ENCODE measurements at regions not wholly inside any gene's neighbourhood (a gene's known extent, or its start where the extent isn't known, plus 50 kb on each side); places are given as distances from the start of the nearest gene placed in this dataset.

DNA sequence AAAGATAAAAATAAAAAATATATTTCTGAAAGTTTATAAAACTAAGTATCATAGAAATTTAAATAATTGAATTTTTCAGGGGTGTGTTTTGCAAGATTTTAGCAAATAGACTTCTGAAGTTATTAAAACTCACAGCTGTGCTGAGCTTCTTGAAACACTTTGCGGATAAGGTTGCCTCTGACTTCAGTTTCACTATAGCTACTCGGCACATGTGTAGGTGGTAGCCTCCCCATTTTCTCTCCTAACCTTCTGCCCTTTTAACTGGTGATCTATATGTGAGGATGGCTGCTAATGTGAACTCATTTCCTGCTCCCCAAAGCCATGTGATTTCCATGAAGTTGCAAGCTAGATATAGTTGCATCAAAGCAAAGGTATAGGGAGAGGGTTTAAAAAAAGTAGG is 129.3 kb upstream of the STMND1 start:
- Histone ChIP-seq H3K9me3 (ENCODE audit: control insufficient read depth, low read depth, low read length) (no peaks in the 10 kb centered on the region), H3K56ac (ENCODE audit: insufficient read length, low read depth, low read length) (no peak overlapping the region), H4K20me1 (ENCODE audit: control insufficient read depth, insufficient read depth, insufficient read length) (no peaks in the 10 kb centered on the region), H3K23ac (ENCODE audit: insufficient read length, low read depth, low read length) (no peak overlapping the region), H3K79me1 (ENCODE audit: insufficient read depth, low read depth, low read length, poor library complexity, severe bottlenecking) (no peaks in the 10 kb centered on the region), H3T11ph (ENCODE audit: low read length) (no peak overlapping the region), H3K27me3 (ENCODE audit: insufficient read depth, low read length) (no peaks in the 10 kb centered on the region), H3K4me2 (ENCODE audit: insufficient read depth, insufficient read length, low read length) (no peak overlapping the region), H2BK12ac (ENCODE audit: insufficient read length, low read depth, low read length) (no peak overlapping the region), H2BK20ac (ENCODE audit: low read depth, low read length, poor library complexity, severe bottlenecking) (no peak overlapping the region), H2AFZ (ENCODE audit: low read length) (no peak overlapping the region), H3K18ac (ENCODE audit: insufficient read length, low read depth, low read length) (no peak overlapping the region), H3K14ac (ENCODE audit: insufficient read depth, low read length) (no peak overlapping the region), H4K5ac (ENCODE audit: insufficient read length, low read depth, low read length) (no peak overlapping the region), H2AK5ac (ENCODE audit: insufficient read length, low read length) (no peak overlapping the region), H3K27ac (ENCODE audit: insufficient read length, low read depth, low read length) (no peak overlapping the region), H3K79me2 (ENCODE audit: insufficient read depth, low read length) (no peaks in the 10 kb centered on the region), H2BK5ac (ENCODE audit: insufficient read length, low read length) (no peak overlapping the region), H4K8ac (replicated peaks; ENCODE audit: insufficient read length, low read depth, low read length) (no peak overlapping the region), H3K9ac (ENCODE audit: extremely low read depth, insufficient read length, low read length) (no peak overlapping the region), H4K91ac (ENCODE audit: insufficient read length, low read depth, low read length) (no peak overlapping the region), H3K23me2 (ENCODE audit: insufficient read length, low read depth, low read length, poor library complexity, severe bottlenecking) (no peaks in the 10 kb centered on the region), H2BK120ac (ENCODE audit: low read depth, low read length, poor library complexity, severe bottlenecking) (no peak overlapping the region), H2BK15ac (ENCODE audit: low read depth, low read length) (no peak overlapping the region), H3K4me1 (ENCODE audit: insufficient read depth, low read length) (no peaks in the 10 kb centered on the region), H3K4ac (ENCODE audit: low read depth, low read length) (no peak overlapping the region)
- Mint-ChIP-seq H3K27me3 (ENCODE audit: low read depth) (peaks cover 5% of the 10 kb centered on the region), H3K9me3 (no peaks in the 10 kb centered on the region; a peak in 2 of 5 replicates), H3K27ac (no peak overlapping the region; a peak in 1 of 7 replicates), H3K4me3 (no peak overlapping the region), H3K36me3 (ENCODE audit: insufficient read depth in 1 of 3, low read depth in 3 of 3) (no peaks in the 10 kb centered on the region; a peak in 1 of 7 replicates), H3K4me1 (no peaks in the 10 kb centered on the region)
- TF ChIP-seq, protein P1, sequence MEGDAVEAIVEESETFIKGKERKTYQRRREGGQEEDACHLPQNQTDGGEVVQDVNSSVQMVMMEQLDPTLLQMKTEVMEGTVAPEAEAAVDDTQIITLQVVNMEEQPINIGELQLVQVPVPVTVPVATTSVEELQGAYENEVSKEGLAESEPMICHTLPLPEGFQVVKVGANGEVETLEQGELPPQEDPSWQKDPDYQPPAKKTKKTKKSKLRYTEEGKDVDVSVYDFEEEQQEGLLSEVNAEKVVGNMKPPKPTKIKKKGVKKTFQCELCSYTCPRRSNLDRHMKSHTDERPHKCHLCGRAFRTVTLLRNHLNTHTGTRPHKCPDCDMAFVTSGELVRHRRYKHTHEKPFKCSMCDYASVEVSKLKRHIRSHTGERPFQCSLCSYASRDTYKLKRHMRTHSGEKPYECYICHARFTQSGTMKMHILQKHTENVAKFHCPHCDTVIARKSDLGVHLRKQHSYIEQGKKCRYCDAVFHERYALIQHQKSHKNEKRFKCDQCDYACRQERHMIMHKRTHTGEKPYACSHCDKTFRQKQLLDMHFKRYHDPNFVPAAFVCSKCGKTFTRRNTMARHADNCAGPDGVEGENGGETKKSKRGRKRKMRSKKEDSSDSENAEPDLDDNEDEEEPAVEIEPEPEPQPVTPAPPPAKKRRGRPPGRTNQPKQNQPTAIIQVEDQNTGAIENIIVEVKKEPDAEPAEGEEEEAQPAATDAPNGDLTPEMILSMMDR (conservative IDR thresholded peaks at IDR 0.05): no peak
- no CpG with 5 or more reads among the region's 2 CpGs for WGBS (ENCODE audit: extremely low coverage, insufficient read length, low lambda C conversion rate)
- DNase-seq: no peak
